GM12892 (cell line): ENCODE measurements at regions not wholly inside any gene's neighbourhood (a gene's known extent, or its start where the extent isn't known, plus 50 kb on each side); places are given as distances from the start of the nearest gene placed in this dataset.

ENCODE experiments used
- DNase-seq: peaks from one replicate; pipeline ENCODE4 v3.0.0; 2011; ENCODE audit not compliant: insufficient read length
- FAIRE-seq: peaks from 2 replicates; lab custom pipeline; 2011; peaks lifted over from hg19 to GRCh38; lab: Jason Lieb, UNC
- POLR2A ChIP-seq: IDR thresholded peaks from 2 replicates; pipeline ENCODE4 v1.6.1; 2011; ENCODE audit warnings: low read depth, low read length, control low read depth
- POLR2AphosphoS5 ChIP-seq: IDR thresholded peaks from 2 replicates; pipeline ENCODE4 v1.6.1; 2011; ENCODE audit warnings: low read depth, low read length, control low read depth
- TAF1 ChIP-seq: IDR thresholded peaks from 2 replicates; pipeline ENCODE4 v1.6.1; 2011; ENCODE audit warnings: low read depth, mild to moderate bottlenecking, control low read depth, low read length, borderline replicate concordance

DNA sequence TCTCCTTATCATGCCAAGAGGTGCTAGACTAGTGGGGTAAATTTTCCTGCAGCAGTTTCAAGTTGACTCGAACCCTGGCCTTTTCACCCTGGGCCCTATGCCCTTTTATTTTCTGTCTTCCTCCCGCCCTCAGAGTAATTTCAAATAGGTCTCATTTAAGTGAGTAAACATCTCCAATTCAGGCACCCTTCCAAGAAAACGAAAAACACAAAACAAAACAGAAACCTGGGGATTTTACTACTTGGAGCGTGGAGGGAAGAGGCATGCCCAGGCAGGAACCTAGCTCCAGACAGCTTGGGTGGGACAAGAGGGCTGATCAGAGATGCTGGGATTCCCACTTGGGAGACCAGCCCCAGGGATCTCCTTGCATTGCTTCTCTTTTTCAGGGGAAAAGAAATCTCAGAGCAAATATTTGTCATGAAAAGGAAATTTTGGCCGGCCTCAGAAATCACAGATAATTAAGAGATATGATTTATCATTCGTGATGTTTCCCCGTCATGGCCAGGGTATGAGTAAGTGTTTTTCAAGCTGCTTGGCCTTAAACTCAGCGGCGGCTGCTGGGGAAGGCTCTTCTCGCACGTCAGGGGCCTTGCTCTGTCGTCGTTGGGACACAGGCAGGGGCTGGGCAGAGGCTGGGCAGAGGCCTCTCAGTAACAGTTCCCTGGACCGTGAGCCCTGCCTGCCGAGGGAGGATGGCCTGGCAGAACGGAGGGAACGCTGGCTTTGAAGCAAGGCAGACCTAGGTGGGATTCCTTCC, 248.6 kb upstream of the KLF4 start:
- no peak for TF ChIP-seq POLR2AphosphoS5
- no peak for TF ChIP-seq TAF1
- TF ChIP-seq POLR2A: no peak
- FAIRE-seq: no peak
- DNase-seq: no peak

DNA sequence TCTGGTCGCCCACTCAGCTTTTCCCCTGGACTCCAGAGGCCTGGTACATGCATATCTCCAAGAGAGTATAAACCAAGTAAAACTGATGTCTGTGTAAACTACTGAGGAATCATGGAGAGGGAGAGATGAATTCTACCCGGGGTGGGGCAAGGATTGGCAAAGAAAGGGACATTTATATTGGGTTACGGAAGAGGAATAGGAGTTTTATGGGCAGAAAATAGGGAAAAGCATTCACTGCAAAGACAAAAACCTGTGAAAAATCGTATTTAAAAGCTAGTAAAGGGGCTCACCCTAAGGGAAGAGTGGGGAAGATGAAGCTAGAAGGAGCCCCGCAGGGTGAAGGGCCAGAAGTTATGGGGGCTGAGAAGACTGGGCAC, 248.0 kb upstream of the KLF4 start:
- TF ChIP-seq POLR2A: no peak
- no peak for TF ChIP-seq TAF1
- no peak for TF ChIP-seq POLR2AphosphoS5
- no peak for FAIRE-seq
- DNase-seq: no peak

DNA sequence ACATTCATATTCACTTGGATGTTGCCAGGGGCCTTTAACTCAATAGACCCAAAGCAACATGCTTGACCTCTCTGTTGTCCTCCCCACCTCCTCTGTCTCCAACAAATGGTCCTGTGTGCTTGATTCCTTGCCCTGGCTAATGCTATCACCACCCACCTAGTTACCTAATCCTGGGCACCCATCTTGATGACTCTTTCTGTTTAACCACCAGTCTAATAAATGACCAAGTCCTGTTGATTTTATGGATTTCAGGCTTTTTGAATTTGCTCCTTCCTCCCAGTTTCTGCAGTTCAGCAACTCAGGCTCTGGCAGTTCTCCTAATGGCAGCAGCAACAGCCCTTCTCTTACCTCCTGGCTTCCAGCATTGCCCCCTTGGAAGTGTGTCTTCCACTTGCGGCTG, 246.3 kb upstream of the KLF4 start:
- DNase-seq (no peak), FAIRE-seq (no peak)
- TF ChIP-seq POLR2A (no peak), POLR2AphosphoS5 (no peak), TAF1 (no peak)

GRCh38 chr9:107734256-107735013, 244.9 kb upstream of the KLF4 start:
- TF ChIP-seq POLR2AphosphoS5 (no peak), POLR2A (no peak), TAF1 (no peak)
- DNase-seq: no peak
- FAIRE-seq: no peak

- DNase-seq (no peak), FAIRE-seq (no peak)
- TF ChIP-seq TAF1: no peak
- no peak for TF ChIP-seq POLR2A
- TF ChIP-seq POLR2AphosphoS5: no peak
Measured at GRCh38 chr9:107733523-107733894, 243.9 kb upstream of the KLF4 start.

DNA sequence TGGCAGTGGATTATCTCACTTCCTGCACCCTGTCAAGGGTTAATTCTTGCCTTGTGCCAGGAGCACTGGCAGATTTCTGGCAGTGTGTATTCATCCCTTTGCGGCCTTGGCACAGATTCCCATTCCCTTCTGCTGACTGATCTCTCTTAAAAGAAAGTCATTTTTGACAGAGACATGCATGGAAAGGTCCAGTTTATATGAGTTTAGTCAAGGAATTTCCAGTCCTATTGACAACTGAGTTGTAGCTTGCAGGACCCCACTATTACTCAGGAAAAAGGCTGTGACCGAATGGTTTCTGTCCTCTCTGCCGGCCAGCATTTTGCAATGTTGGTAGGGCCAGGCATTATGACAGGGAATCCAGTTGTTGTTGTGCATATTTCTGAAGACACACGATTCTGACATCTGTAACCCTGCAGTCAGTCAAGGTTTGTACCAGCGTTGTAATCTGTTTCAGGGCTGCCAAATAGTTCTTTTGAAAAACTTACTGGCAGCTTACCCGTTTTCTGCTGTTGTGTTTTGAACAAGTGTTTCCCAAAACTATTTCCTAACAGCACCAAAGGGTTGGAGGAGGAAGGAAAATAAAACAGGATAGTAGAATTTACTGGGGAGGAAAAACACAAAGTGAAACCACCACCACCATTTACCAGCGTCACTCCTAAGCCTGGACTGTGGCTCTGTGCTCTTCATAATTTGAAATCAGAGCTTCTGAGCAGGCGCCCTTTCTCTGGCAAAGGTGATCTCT, 243.4 kb upstream of the KLF4 start:
- TF ChIP-seq TAF1: no peak
- DNase-seq (no peak), FAIRE-seq (no peak)

- TF ChIP-seq POLR2AphosphoS5 (no peak), TAF1 (no peak), POLR2A (no peak)
- DNase-seq: no peak
- FAIRE-seq: no peak
Measured at GRCh38 chr9:107731115-107731762, 241.7 kb upstream of the KLF4 start.

DNA sequence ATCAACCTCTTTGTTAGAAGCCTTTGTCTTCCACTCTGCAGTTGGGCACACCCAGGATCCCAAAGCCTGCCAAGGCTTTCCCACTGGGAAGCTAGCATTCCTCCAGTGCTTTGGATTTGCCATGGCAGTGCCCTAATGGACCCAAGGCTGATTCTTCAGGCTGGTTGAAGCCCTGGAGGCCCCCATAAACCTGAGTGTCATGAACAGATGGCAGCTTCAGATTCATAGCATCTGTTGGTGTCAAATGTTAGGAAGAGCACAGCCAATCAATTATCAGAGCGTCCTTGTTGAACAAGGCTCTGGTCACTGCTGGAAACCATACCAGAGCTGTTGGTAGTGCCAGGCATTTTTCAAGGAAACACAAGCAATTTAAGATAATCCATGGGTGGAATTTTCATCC, 241.1 kb upstream of the KLF4 start:
- FAIRE-seq (no peak), DNase-seq (no peak)
- TF ChIP-seq TAF1: no peak

- no peak for FAIRE-seq
- TF ChIP-seq POLR2AphosphoS5 (no peak), POLR2A (no peak), TAF1 (no peak)
- DNase-seq: no peak
Measured at GRCh38 chr9:107727086-107727780, 237.7 kb upstream of the KLF4 start.

DNA sequence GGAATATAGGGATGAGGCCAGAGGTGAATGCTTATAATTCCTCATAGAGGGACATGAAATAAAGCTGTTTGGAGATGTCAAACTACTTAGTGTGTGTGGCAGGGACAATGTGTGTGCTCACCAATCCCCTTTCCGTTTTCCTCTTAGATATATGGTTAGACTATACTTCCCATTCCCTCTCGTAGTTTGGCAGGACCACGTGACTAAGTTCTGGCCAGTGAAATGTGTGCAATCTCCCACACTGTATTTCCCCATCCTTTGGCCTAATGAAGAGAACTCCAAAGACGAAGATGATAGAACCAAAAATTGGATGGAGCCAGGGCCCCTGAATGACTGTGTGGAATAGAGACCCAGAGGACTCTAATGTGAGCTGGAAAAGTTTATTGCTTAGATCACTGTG, 233.4 kb upstream of the KLF4 start:
- TF ChIP-seq POLR2A (no peak), POLR2AphosphoS5 (no peak), TAF1 (no peak)
- no peak for DNase-seq
- FAIRE-seq: no peak
